Epithelial cell of proximal tubule (primary cell): ENCODE measurements at regions not wholly inside any gene's neighbourhood (a gene's known extent, or its start where the extent isn't known, plus 50 kb on each side); places are given as distances from the start of the nearest gene placed in this dataset.

ENCODE experiments used
- DNase-seq: peaks from one replicate; pipeline ENCODE4 v3.0.0-alpha.2; 2011; ENCODE audit warnings: low read depth
- H3K4me3 ChIP-seq: 2 replicates; pipeline ENCODE4 v1.5.1; 2011; ENCODE audit warnings: low read depth, mild to moderate bottlenecking, low read length
- TF ChIP-seq, protein P1 (sequence below): conservative IDR thresholded peaks from 2 replicates; pipeline ENCODE4 v1.5.1; 2012; ENCODE audit warnings: low read depth, mild to moderate bottlenecking, low read length

GRCh38 chr9:96067600-96067999 is 192.1 kb downstream of the ERCC6L2 start:
- no peak overlapping the region for H3K4me3 ChIP-seq
- DNase-seq: no peak
- TF ChIP-seq, protein P1, sequence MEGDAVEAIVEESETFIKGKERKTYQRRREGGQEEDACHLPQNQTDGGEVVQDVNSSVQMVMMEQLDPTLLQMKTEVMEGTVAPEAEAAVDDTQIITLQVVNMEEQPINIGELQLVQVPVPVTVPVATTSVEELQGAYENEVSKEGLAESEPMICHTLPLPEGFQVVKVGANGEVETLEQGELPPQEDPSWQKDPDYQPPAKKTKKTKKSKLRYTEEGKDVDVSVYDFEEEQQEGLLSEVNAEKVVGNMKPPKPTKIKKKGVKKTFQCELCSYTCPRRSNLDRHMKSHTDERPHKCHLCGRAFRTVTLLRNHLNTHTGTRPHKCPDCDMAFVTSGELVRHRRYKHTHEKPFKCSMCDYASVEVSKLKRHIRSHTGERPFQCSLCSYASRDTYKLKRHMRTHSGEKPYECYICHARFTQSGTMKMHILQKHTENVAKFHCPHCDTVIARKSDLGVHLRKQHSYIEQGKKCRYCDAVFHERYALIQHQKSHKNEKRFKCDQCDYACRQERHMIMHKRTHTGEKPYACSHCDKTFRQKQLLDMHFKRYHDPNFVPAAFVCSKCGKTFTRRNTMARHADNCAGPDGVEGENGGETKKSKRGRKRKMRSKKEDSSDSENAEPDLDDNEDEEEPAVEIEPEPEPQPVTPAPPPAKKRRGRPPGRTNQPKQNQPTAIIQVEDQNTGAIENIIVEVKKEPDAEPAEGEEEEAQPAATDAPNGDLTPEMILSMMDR: no peak

- no peak overlapping the region for H3K4me3 ChIP-seq
- TF ChIP-seq, protein P1: no peak
- DNase-seq: no peak
Observed at GRCh38 chr9:96067004-96067403, 191.5 kb downstream of the ERCC6L2 start.

- no peak for DNase-seq
- TF ChIP-seq, protein P1: no peak
- H3K4me3 ChIP-seq: no peak overlapping the region
Observed at GRCh38 chr9:96065482-96066251, 190.2 kb downstream of the ERCC6L2 start.

DNA sequence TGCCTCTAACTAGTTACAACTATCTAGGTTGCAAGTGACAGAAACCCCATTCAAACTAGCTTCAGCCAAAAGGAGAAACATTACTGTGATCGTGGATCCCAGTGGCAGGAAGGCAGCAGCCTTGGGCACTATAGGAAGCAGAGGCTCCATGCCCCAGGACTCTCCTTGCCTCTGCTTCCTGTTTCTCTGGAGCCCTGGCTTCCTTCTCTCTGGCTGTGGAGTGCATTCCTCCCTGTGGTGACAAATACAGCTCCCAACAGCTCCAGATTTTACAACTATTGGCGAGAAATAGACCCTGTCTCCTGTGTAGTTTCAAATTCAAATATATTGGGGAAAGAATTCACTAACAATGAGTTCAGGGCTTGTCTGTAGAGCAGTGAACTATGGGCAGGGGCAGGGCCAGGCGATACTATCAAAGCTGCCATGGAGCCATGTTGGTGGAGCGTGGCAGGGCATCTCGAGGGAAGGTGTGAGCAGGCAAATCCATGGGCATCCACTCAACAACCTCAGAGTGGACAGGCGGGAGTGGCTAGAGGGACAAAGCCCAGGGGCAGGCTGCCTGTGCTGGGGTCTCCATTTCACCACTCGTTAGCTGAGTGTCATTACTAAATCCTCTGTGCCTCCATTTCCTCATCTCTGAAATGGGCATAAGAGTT is 189.5 kb downstream of the ERCC6L2 start:
- no peak for DNase-seq
- TF ChIP-seq, protein P1: no peak
- H3K4me3 ChIP-seq: no peak overlapping the region

DNA sequence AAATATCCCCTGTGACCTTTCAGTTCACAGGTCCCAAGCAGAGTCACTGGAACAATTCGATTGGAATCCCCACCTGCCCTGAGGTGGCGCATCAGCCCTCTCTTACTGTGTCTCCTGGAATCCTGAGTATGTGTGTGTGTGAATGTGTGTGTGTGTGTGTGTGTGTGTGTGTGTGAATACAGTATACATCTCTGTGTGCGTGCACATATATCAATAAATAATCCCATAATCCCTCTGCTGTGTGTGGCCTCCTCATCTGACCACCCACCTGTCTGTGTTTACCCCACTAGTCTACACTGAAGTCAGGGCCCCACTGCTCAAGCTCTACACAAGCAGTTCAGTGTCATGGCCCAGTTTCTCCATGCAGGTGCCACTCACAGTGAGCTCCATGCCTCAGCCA is 187.4 kb downstream of the ERCC6L2 start:
- H3K4me3 ChIP-seq: no peak overlapping the region
- no peak for DNase-seq
- TF ChIP-seq, protein P1: no peak

- no peak for DNase-seq
- no peak overlapping the region for H3K4me3 ChIP-seq
- TF ChIP-seq, protein P1: no peak
Observed at GRCh38 chr9:96062031-96062430, 186.5 kb downstream of the ERCC6L2 start.
